MCF 10A (cell line): ENCODE measurements at regions not wholly inside any gene's neighbourhood (a gene's known extent, or its start where the extent isn't known, plus 50 kb on each side); places are given as distances from the start of the nearest gene placed in this dataset.

ENCODE experiments used
- BruUV-seq: library from RNA; stranded (reverse); fragments of 400-500 nt; replicated peaks from 2 replicates; lab custom pipeline; 2021; lab: Mats Ljungman, UMichigan
- CTCF ChIA-PET: fragments of 300-600 bp; sonication (Branson Sonifier 250); formaldehyde crosslinking; extraction: SDS; loops from one replicate; lab custom pipeline; 2021; ENCODE audit warnings: antibody characterized with exemption, inconsistent platforms; lab: Yijun Ruan, JAX
- POLR2A ChIA-PET: fragments of 300-600, 350-650 bp; sonication (Branson Sonifier 250); formaldehyde crosslinking; extraction: SDS; loops from one replicate; lab custom pipeline; 2020; ENCODE audit warnings: antibody characterized with exemption, inconsistent platforms; lab: Yijun Ruan, JAX
- DNase-seq: peaks from one replicate; pipeline ENCODE4 v3.0.0-alpha.2; 2018; ENCODE audit not compliant: unreplicated experiment
- H3K27ac Mint-ChIP-seq: one replicate; pipeline ENCODE4 v1.8.0; 2022; ENCODE audit warnings: mild to moderate bottlenecking, low read depth, mixed read lengths; ENCODE audit not compliant: unreplicated experiment
- H3K27me3 Mint-ChIP-seq: one replicate; pipeline ENCODE4 v1.8.0; 2022; ENCODE audit warnings: mixed read lengths; ENCODE audit not compliant: insufficient read depth, unreplicated experiment
- H3K36me3 Mint-ChIP-seq: one replicate; pipeline ENCODE4 v1.8.0; 2022; ENCODE audit warnings: mild to moderate bottlenecking, moderate library complexity, mixed read lengths; ENCODE audit not compliant: insufficient read depth, unreplicated experiment
- H3K4me1 Mint-ChIP-seq: one replicate; pipeline ENCODE4 v1.8.0; 2022; ENCODE audit warnings: mixed read lengths; ENCODE audit not compliant: insufficient read depth, unreplicated experiment
- H3K4me3 Mint-ChIP-seq: one replicate; pipeline ENCODE4 v1.8.0; 2022; ENCODE audit warnings: mild to moderate bottlenecking, moderate library complexity, mixed read lengths; ENCODE audit not compliant: unreplicated experiment
- H3K9me3 Mint-ChIP-seq: one replicate; pipeline ENCODE4 v1.8.0; 2022; ENCODE audit warnings: mixed read lengths; ENCODE audit not compliant: unreplicated experiment
- CTCF ChIP-seq: fragments of 200-600 bp; IDR thresholded peaks from one replicate; pipeline ENCODE4 v1.8.0; 2022; ENCODE audit warnings: antibody characterized with exemption, mild to moderate bottlenecking; ENCODE audit not compliant: unreplicated experiment
- intact Hi-C: fragments of 100-400 bp; cut with micrococcal nuclease; formaldehyde crosslinking; loops from 2 replicates; pipeline ENCODE4 v1.14.1; 2022

DNA sequence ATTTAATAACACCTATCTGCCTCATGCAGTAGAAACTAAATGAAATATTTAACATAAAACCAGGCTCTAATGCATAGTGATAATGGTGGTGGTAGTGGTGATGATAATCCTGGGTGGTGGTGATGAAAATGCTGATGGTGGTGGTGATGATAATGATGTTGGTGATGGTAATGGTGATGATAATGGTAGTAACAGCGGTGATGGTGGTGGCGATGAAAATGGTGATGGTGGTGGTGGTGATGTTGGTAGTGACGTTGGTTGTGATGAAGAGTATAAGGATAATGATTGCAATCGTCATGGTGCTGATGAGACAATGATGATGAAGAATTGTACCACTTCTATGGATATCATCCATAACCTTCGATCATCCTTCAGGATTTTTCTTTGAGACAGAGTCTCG lies 173.7 kb upstream of the CDH11 start:
- no peak overlapping the region for H3K4me3 Mint-ChIP-seq
- BruUV-seq: no TSS peak
- H3K27me3 Mint-ChIP-seq: no peaks in the 10 kb centered on the region
- no peaks in the 10 kb centered on the region for H3K4me1 Mint-ChIP-seq
- H3K27ac Mint-ChIP-seq: no peak overlapping the region
- ChIA-PET POLR2A (no interaction called here), CTCF (interaction anchor here (1.1 kb wide), 1 partner anchor 23 kb away, joined by 3 read pairs; no protein-coding TSS in a partner anchor)
- intact Hi-C loops: no loop called here
- peaks cover 51% of the 10 kb centered on the region for H3K9me3 Mint-ChIP-seq
- DNase-seq: no peak
- TF ChIP-seq CTCF: no peak
- H3K36me3 Mint-ChIP-seq: no peaks in the 10 kb centered on the region

- Mint-ChIP-seq H3K27ac (no peak overlapping the region), H3K36me3 (no peaks in the 10 kb centered on the region), H3K4me3 (no peak overlapping the region), H3K9me3 (peaks cover 50% of the 10 kb centered on the region), H3K27me3 (no peaks in the 10 kb centered on the region), H3K4me1 (no peaks in the 10 kb centered on the region)
- intact Hi-C loops: no loop called here
- no peak for TF ChIP-seq CTCF
- ChIA-PET POLR2A (no interaction called here), CTCF (no interaction called here)
- DNase-seq: no peak
- BruUV-seq: no TSS peak
These were observed 172.8 kb upstream of the CDH11 start for GRCh38 chr16:65294708-65295107.

DNA sequence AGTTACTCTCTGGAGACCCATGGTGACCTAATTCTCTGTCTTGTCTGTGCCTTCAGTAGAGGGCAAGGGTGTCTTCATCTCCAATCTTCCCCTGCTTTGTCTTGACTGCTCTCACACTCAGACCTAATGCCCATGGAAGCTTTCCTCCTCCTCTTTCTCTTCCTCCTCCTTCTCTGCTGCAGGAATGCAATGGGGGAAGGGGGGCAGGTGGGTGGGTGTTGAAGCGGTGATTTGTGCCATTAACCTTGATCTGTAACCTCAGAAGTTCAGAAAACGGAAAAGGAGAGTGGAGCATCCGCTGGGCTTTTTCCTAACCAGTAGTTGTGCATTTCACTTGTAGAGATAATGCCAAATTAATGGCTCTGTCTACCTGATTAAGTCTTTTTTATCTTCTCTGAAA lies 172.3 kb upstream of the CDH11 start:
- Mint-ChIP-seq H3K4me3 (no peak overlapping the region), H3K9me3 (peaks cover 47% of the 10 kb centered on the region), H3K27ac (no peak overlapping the region), H3K27me3 (no peaks in the 10 kb centered on the region), H3K36me3 (no peaks in the 10 kb centered on the region), H3K4me1 (no peaks in the 10 kb centered on the region)
- TF ChIP-seq CTCF: no peak
- BruUV-seq: no TSS peak
- ChIA-PET CTCF (no interaction called here), POLR2A (interaction anchor here (0.5 kb wide), 1 partner anchor 153 kb away, joined by 3 read pairs; no protein-coding TSS in a partner anchor)
- intact Hi-C loops: no loop called here
- DNase-seq: no peak

DNA sequence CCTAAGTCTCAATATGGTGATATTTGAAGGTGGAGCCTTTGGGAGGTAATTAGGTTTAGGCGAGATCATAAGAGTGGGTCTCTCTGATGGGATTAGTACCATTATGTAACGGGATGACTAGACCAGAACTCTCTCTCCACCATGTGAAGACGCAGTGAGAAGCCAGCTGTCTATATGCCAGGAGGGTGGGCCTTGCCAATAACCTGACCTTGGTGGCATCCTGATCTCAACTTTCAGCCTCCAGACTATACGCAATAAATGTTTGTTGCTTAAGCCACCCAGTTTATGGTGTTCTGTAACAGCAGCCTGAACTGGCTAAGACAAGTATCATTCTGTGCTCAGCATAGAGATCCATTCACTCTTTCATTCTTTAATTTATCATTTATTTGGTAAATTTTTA lies 167.2 kb upstream of the CDH11 start:
- intact Hi-C loops: no loop called here
- BruUV-seq: no TSS peak

More for the DNA sequence above, 167.2 kb upstream of the CDH11 start:
- Mint-ChIP-seq H3K4me3 (no peak overlapping the region), H3K27me3 (no peaks in the 10 kb centered on the region), H3K27ac (no peak overlapping the region), H3K36me3 (no peaks in the 10 kb centered on the region), H3K4me1 (no peaks in the 10 kb centered on the region), H3K9me3 (peaks cover 46% of the 10 kb centered on the region)
- POLR2A ChIA-PET: no interaction called here
- TF ChIP-seq CTCF: no peak
- DNase-seq: no peak
- CTCF ChIA-PET: no interaction called here
